DMS 273 (cell line): ENCODE measurements at regions not wholly inside any gene's neighbourhood (a gene's known extent, or its start where the extent isn't known, plus 50 kb on each side); places are given as distances from the start of the nearest gene placed in this dataset.
"Not testable (repeated sequence)": the region's sequence is repeated elsewhere in the genome, so short reads cannot be mapped to it uniquely, and the experiment has no call there.

Source experiments
- DNase-seq: peaks from one replicate; lab custom pipeline; 2025; ENCODE audit not compliant: unreplicated experiment; lab: John Stamatoyannopoulos, UW

DNA sequence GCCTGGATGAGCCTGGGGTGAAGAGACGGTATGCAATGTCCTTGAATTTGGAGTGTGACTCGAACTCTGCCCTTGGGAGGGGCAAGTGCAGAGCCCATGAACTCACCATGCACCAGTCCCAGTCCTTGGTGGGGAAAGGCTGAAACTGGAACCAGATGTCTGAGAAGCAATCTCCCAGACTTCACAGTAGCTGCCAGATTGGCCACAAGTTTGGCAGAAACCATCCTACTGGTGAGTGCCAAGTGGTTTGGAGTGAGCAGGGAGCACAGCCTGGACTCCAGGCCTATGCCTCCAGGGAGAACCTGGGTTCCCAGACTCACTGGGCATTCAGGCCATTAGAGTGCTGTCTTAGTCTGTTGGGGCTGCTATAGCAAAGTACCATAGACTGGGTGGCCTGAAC is 99.6 kb upstream of the LYZL1 start:
- no peak for DNase-seq

DNA sequence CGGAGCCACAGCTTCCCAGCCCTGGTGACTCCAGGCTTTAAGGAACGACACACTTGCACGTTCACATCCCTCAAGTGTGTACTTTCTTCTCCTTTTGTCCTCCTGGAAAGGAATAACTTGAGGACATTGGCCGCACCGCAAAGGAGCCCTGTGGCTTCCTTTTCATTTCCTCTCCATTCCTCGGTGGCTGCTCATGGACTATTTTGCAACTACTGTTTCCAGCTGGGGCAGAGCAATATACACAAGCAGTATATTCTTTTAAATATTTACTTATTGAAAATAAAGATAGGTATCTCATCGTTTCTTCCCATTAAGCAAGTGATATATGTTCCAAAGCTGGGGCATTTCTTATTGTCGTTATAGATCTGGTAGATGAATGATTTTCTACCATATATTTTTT is 97.2 kb upstream of the LYZL1 start:
- DNase-seq, result no peak

DNA sequence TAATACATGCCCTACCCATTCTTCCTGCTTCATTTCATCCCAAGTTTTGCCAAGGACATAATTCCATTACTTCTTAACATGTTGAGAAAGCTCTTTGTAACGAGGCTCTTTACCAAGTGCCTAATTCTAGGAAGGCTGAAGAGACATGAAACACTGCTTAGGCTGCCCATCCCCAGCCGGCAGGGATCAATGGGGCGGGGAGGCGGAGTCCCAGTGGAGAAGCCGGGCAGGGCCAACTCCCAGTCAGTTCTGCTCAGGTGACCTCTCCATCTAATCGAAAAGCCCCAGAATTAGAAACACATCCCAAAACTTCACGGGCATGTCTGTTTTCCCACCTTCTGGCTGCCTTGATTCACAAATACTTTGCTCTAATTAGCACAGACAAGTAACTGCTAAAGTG is 89.5 kb upstream of the LYZL1 start:
- DNase-seq, result no peak

- DNase-seq, result no peak
Observed at GRCh38 chr10:29199941-29200679, 88.8 kb upstream of the LYZL1 start.

DNA sequence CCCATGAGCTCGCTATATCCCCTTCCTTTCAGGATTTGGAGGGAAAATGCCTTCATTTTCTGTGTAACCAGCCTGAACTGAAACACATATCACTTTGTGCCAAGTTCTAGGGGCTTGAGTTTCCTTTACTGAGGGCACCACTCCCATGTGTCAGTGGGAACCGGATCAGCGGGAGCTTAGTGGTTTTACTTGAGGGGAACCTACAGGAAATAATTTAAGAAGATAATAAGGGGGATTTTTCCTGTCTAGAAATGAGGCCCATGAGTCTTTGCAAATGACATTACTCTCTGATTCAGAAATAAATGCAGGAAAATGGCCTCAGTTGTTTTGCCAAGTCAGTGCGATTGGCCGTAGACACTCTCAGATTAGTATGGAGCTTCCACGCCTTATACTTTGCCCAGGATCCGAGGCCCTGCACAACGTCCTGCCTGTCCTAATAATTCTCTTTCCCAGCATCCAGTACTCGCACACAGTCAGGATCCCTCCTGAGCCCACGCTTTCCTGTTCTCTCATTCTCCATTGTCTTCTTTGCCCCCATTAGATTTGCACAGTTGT is 86.4 kb upstream of the LYZL1 start:
- no peak for DNase-seq

DNA sequence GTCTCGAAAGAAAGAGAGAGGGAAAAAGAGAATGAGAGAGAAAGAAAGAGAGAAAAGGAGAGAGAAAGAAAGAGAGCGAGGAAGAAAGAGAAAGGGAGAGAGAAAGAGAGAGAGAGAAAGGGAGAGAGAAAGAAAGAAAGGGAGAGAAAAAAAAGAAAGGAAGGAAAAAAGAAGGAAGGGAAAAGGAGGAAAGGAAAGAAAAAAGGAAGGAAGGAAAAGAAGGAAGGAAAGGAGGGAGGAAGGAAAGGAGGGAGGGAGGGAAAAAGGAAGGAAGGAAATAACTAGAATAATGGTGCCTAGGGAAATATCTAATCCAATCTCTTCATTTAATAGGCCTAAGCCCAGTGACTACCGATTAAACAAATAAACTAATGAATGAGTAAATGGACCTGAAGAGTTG is 85.4 kb upstream of the LYZL1 start:
- DNase-seq, result no peak

GRCh38 chr10:29204070-29204800 is 84.6 kb upstream of the LYZL1 start:
- no peak for DNase-seq

- DNase-seq, result no peak
Observed at GRCh38 chr10:29205787-29206186, 83.1 kb upstream of the LYZL1 start.

- no peak for DNase-seq
Observed at GRCh38 chr10:29208845-29209244, 80.0 kb upstream of the LYZL1 start.

- no peak for DNase-seq
Observed at GRCh38 chr10:29209830-29210229, 79.0 kb upstream of the LYZL1 start.

DNA sequence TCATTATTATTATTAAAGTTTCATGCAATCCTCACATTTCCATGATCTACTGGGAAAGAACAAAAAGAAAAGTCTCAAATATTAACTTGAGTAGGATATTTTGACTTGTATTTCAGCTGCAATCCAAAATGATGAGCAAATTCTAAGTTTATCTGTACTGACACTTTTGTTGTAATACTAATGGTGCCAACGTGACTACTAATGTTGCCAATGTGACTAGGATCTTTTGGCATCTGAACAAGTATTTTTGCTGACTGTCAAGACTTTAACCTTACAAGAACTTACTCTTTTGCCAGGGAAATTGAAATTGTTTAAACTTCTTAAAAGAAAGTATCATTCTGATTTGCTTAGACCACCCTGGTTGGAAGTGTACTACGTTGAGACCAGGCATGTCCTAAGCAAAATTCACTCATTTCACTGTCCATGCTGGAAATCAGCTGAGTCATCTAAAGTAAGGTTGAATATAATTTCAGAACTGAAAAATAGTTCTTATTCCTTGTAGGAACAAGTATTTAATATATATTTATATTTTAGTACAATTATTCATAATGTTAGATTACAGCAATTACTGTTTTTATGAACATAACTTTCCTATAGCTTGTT is 78.5 kb upstream of the LYZL1 start:
- no peak for DNase-seq

GRCh38 chr10:29212597-29212996 is 76.3 kb upstream of the LYZL1 start:
- DNase-seq, result no peak

DNA sequence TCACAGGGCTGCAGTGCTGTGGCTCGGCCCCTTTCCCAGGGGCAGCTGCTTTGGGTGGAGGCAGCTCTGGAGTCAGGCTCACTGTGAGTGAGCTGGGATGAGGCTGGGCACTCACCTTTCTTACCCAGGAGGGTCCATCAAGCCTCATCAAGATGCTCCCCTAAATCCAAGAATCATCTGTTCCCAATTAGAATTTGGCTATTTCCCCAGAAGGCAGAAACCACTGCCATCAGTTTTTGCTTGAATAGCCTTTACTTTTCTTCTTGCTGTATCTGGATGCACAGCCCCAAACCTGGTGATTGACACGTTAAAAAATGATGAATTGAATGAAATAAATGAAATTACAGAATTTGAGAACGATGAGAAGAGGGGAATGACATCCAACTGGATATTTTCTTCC is 74.3 kb upstream of the LYZL1 start:
- DNase-seq, result no peak

- DNase-seq, result no peak
Observed at GRCh38 chr10:29217292-29217738, 71.6 kb upstream of the LYZL1 start.

GRCh38 chr10:29223326-29223725 is 65.5 kb upstream of the LYZL1 start:
- DNase-seq, result no peak

DNA sequence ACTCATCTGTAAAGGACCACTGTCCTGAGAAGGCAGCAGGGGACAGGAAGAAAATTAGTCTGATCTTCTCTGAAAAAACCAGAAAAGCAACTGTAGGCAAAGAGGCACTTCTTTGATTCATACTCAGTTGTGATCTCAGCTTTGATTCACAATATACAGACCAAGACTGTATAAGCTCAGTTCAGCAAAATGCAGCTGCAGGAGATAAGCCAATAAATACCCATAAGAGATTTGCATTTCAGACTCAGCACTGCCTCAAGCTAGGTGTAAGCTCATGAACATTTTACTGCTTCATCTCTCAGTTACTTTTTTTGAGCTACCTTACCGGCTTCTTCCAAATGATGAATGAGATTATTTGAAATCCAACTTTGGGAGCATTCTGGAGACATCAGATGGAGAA is 64.2 kb upstream of the LYZL1 start:
- DNase-seq, result no peak

GRCh38 chr10:29227201-29227600 is 61.7 kb upstream of the LYZL1 start:
- no peak for DNase-seq

GRCh38 chr10:29228562-29228961 is 60.3 kb upstream of the LYZL1 start:
- no peak for DNase-seq

DNA sequence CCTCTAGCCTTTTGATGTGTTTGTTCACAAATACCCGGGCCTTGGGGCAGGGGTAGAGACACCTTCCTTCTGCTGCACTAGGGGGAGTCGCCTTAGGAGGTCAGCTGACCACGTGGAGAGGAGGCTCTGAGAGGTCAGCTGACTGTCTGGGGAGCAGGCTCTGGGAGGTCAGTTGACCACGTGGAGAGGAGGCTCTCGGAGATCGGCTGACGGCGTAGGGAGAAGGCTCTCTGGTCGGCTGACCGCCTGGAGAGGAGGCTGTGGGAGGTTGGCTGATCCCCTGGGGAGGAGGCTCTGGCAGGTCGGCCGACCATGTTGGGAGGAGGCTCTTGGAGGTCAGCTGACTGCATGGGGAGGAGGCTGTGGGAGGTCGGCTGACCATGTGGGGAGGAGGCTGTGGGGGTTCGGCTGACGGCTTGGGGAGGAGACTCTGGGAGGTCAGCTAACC is 59.6 kb upstream of the LYZL1 start:
- DNase-seq, result no peak

DNA sequence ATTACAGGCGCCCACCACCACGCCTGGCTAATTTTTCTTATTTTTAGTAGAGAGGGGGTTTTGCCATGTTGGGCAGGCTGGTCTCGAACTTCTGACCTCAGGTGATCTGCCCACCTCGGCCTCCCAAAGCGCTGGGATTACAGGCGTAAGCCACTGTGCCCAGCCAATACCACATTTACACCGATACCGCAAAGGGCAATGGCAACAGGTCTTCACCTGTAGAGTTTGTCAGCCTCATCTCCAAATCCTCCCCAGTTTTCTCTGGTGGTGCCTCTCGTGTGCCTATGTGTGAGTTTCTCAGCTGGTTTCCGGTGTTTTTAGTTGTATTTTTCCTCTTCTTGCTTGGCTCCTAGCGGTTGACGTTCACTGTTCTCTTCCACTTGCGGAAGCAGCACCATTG is 52.0 kb upstream of the LYZL1 start:
- DNase-seq, result not testable (repeated sequence)

DNA sequence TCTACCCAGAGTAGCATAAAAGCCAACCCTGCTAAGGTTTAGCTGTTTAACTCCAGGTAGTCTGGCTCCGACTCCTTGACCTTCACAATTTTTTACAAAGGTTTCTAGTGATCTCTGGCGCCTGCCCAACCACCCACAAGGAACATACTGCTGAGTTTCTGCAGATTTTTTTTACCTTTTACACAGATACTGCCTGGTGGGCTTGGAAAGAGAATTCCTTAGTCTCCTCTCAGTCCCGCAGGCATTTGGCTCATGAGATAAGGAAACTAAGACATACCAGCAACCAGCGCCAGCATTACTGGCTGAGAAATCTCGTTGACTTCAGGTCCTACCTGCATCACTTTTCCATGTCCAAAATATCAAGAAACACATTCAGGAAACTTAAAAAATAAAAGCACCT is 51.1 kb upstream of the LYZL1 start:
- no peak for DNase-seq
